ENCODE measurements at regions not wholly inside any gene's neighbourhood (a gene's known extent, or its start where the extent isn't known, plus 50 kb on each side); places are given as distances from the start of the nearest gene placed in this dataset.

- no TSS peak for BruUV-seq (replicated peaks)
- Histone ChIP-seq H3K9me3 (ENCODE audit: low read length) (peaks cover 12% of the 10 kb centered on the region; the same call in 1 of the 2 replicates), H2AFZ (ENCODE audit: low read length) (no peak overlapping the region), H3K9me2 (ENCODE audit: insufficient read depth, low read length) (no peaks in the 10 kb centered on the region), H3K27ac (ENCODE audit: low read depth, low read length, poor library complexity, severe bottlenecking) (no peak overlapping the region), H3K79me2 (ENCODE audit: insufficient read depth, low read depth, low read length) (no peaks in the 10 kb centered on the region), H3K4me1 (ENCODE audit: insufficient read depth, low read length, poor library complexity, severe bottlenecking) (no peaks in the 10 kb centered on the region), H4K20me1 (ENCODE audit: insufficient read depth, low read length) (no peaks in the 10 kb centered on the region), H3K4me2 (ENCODE audit: low read length) (no peak overlapping the region), H3K36me3 (ENCODE audit: insufficient read depth, low read length) (no peaks in the 10 kb centered on the region), H3K4me3 (ENCODE audit: low read depth, low read length, poor library complexity, severe bottlenecking) (no peak overlapping the region)
- DNase-seq (ENCODE audit: low spot score), result no peak
- POLR2A ChIA-PET, result no interaction called here
- CTCF ChIA-PET (ENCODE audit: unreplicated experiment), result no interaction called here
- TF ChIP-seq CTCF (conservative IDR thresholded peaks at IDR 0.05; ENCODE audit: low read length), result no peak
- no peak for TF ChIP-seq EZH2phosphoT487 (IDR thresholded peaks at IDR 0.05; ENCODE audit: borderline replicate concordance, low read depth, low read length)
- intact Hi-C loops (cut with micrococcal nuclease; ENCODE audit: unreplicated experiment), result no loop called here
Observed at GRCh38 chr5:6889030-6889429, 175.8 kb downstream of the TENT4A start.

GRCh38 chr5:6899221-6899620 is 186.0 kb downstream of the TENT4A start:
- H3K4me1 ChIP-seq (ENCODE audit: insufficient read depth, low read length, poor library complexity, severe bottlenecking), result no peaks in the 10 kb centered on the region
- intact Hi-C loops (cut with micrococcal nuclease; ENCODE audit: unreplicated experiment), result no loop called here
- no peak overlapping the region for H3K27ac ChIP-seq (ENCODE audit: low read depth, low read length, poor library complexity, severe bottlenecking)
- H3K79me2 ChIP-seq (ENCODE audit: insufficient read depth, low read depth, low read length), result no peaks in the 10 kb centered on the region
- no peak overlapping the region for H3K4me2 ChIP-seq (ENCODE audit: low read length)
- H3K9me3 ChIP-seq (ENCODE audit: low read length), result no peaks in the 10 kb centered on the region
- H2AFZ ChIP-seq (ENCODE audit: low read length), result no peak overlapping the region
- H3K9me2 ChIP-seq (ENCODE audit: insufficient read depth, low read length), result no peaks in the 10 kb centered on the region
- H3K36me3 ChIP-seq (ENCODE audit: insufficient read depth, low read length), result no peaks in the 10 kb centered on the region
- ChIA-PET POLR2A (interaction anchor here (0.7 kb wide), 1 partner anchor 941 kb away, joined by 3 read pairs; no protein-coding TSS in a partner anchor), CTCF (ENCODE audit: unreplicated experiment) (no interaction called here)
- H3K4me3 ChIP-seq (ENCODE audit: low read depth, low read length, poor library complexity, severe bottlenecking), result no peak overlapping the region
- no TSS peak for BruUV-seq (replicated peaks)
- H4K20me1 ChIP-seq (ENCODE audit: insufficient read depth, low read length), result no peaks in the 10 kb centered on the region
- no peak for TF ChIP-seq EZH2phosphoT487 (IDR thresholded peaks at IDR 0.05; ENCODE audit: borderline replicate concordance, low read depth, low read length)
- no peak for TF ChIP-seq CTCF (conservative IDR thresholded peaks at IDR 0.05; ENCODE audit: low read length)
- DNase-seq (ENCODE audit: low spot score), result no peak

GRCh38 chr5:6900247-6901227 is 187.3 kb downstream of the TENT4A start:
- POLR2A ChIA-PET, result no interaction called here
- Histone ChIP-seq H3K9me2 (ENCODE audit: insufficient read depth, low read length) (no peaks in the 10 kb centered on the region), H4K20me1 (ENCODE audit: insufficient read depth, low read length) (no peaks in the 10 kb centered on the region), H2AFZ (ENCODE audit: low read length) (no peak overlapping the region), H3K9me3 (ENCODE audit: low read length) (no peaks in the 10 kb centered on the region), H3K4me3 (ENCODE audit: low read depth, low read length, poor library complexity, severe bottlenecking) (no peak overlapping the region), H3K27ac (ENCODE audit: low read depth, low read length, poor library complexity, severe bottlenecking) (no peak overlapping the region), H3K4me1 (ENCODE audit: insufficient read depth, low read length, poor library complexity, severe bottlenecking) (no peaks in the 10 kb centered on the region), H3K79me2 (ENCODE audit: insufficient read depth, low read depth, low read length) (no peaks in the 10 kb centered on the region), H3K36me3 (ENCODE audit: insufficient read depth, low read length) (no peaks in the 10 kb centered on the region), H3K4me2 (ENCODE audit: low read length) (no peak overlapping the region)
- intact Hi-C loops (cut with micrococcal nuclease; ENCODE audit: unreplicated experiment), result no loop called here
- TF ChIP-seq EZH2phosphoT487 (IDR thresholded peaks at IDR 0.05; ENCODE audit: borderline replicate concordance, low read depth, low read length) (no peak), CTCF (conservative IDR thresholded peaks at IDR 0.05; ENCODE audit: low read length) (no peak)
- DNase-seq (ENCODE audit: low spot score), result no peak
- BruUV-seq (replicated peaks), result no TSS peak
- CTCF ChIA-PET (ENCODE audit: unreplicated experiment), result interaction anchor here (0.6 kb wide), 1 partner anchor 48 kb away, joined by 3 read pairs; no protein-coding TSS in a partner anchor
